Glomerular endothelial cell (primary cell): ENCODE measurements at regions not wholly inside any gene's neighbourhood (a gene's known extent, or its start where the extent isn't known, plus 50 kb on each side); places are given as distances from the start of the nearest gene placed in this dataset.

Experiments
- DNase-seq: peaks from one replicate; pipeline ENCODE4 v3.0.0-alpha.2; 2011; ENCODE audit warnings: low read depth, low spot score; ENCODE audit errors: extremely low read depth

GRCh38 chr20:53752583-53752970, 158.9 kb upstream of the ZNF217 start:
- DNase-seq: no peak

- no peak for DNase-seq
Observed at GRCh38 chr20:53751620-53752318, 158.1 kb upstream of the ZNF217 start.

- no peak for DNase-seq
Observed at GRCh38 chr20:53750827-53751619, 157.4 kb upstream of the ZNF217 start.

- DNase-seq: no peak
Observed at GRCh38 chr20:53749499-53749898, 155.9 kb upstream of the ZNF217 start.

- DNase-seq: no peak
Observed at GRCh38 chr20:53748821-53749421, 155.3 kb upstream of the ZNF217 start.

DNA sequence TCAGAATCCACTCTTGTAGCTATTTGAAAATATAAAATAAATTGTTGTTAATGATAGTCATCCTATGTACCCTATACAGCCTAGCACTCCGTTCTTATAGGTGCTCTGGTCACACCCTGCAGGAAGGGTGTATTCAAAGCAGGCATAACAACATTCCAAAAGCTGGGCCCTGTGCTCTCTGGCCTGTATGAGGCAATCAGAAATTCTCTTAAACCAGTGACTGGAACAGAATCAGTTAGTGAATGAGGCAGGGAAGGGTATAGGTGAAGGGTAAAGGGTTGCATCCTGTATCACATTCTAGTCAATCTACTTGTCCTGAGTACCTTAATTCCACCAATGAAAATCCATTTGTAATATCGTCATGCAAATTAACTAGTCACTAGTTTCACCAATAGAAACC, 154.5 kb upstream of the ZNF217 start:
- DNase-seq: no peak

- DNase-seq: no peak
Observed at GRCh38 chr20:53743607-53744260, 150.1 kb upstream of the ZNF217 start.

- DNase-seq: no peak
Observed at GRCh38 chr20:53742685-53743081, 149.0 kb upstream of the ZNF217 start.

DNA sequence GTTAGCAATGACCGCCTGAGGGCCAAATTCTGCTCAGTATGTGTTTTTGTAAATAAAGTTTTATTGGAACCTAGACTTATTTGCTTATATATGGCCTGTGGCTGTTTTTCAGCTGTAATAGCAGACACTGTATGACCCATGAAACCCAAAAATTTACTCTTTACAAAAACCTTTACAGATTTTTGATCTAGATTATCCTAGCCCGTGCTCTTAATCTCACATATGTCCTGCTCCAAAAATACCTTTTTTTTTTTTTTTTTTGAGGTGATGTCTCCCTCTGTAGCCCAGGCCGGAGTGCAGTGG, 148.0 kb upstream of the ZNF217 start:
- DNase-seq: no peak

- DNase-seq: no peak
Observed at GRCh38 chr20:53739799-53740785, 146.5 kb upstream of the ZNF217 start.

DNA sequence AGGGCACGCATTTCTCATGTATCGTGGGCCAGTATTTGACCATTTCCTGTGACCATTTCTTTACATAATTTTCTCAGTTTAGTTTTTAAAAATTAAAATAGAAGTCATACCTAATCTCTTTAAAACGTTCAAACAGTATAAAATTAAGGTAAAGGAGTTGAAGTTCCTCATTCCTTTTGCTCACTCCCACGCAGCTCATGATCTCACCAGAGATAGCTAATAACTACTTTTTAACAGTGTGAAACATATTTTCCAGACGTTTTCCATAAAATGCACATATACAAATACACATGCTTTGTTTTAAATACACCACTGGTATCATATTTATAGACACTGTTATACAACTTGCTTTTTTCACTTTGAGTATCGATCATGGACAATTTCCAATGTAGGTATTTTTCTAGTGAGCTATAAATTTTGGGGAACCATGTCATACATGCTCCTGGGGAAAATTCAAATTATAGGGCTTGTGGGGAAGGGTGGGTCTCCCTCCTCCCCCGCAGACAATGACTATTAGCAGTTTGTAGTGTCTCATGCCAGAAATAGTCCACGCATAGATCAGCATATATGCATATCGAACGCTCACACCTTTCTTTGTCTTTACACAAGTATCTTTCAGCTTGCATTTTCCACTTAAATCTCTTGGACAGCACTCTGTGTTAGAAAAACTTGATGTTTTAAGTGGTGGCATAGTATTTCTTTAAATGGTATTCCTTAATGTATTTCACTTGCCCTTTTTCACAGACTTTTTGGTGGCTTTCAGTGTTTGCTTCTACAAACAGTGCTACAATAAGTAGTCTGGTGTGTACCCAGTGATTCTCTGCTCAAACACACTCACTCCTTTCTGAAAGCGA, 145.5 kb upstream of the ZNF217 start:
- no peak for DNase-seq

GRCh38 chr20:53738039-53738944, 144.7 kb upstream of the ZNF217 start:
- DNase-seq: no peak

DNA sequence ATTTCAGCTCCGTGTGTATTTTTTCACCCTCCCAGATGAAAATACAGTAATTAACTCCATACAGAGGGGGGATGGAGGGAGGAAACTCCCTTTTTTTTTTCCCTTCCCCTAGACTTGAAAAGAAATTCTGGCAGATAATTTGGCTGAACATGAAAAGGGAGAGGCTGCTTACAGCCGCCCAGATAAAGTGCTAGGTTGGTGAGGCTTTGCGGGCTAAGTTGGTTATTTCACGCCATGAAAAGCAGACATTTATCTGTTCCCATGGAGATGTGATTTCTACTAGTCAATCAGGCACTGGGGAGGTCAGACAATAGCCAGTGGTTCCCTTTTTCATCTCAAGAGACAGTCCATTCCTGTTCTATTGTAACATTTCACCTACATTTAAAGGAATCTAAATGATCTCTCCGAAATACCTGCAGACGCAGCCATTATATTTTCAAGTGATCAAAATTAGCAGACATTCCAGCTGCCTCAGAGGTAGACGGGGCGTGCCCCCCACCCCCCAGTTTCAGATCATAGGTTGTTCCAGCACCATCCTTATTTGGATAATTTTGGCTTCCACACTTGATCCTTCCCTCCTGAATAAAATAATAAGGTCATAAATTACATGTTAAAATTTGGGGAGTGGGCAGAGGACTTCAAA, 143.9 kb upstream of the ZNF217 start:
- DNase-seq: no peak

- DNase-seq: no peak
Observed at GRCh38 chr20:53736757-53737395, 143.2 kb upstream of the ZNF217 start.

GRCh38 chr20:53736122-53736756, 142.6 kb upstream of the ZNF217 start:
- DNase-seq: no peak

GRCh38 chr20:53735536-53736050, 142.0 kb upstream of the ZNF217 start:
- no peak for DNase-seq
